ENCODE measurements at regions not wholly inside any gene's neighbourhood (a gene's known extent, or its start where the extent isn't known, plus 50 kb on each side); places are given as distances from the start of the nearest gene placed in this dataset.

GRCh38 chr6:40931931-40932330 is 107.1 kb downstream of the UNC5CL start:
- TF ChIP-seq POLR2AphosphoS5 (IDR thresholded peaks at IDR 0.05), result no peak
- TF ChIP-seq POLR2A (IDR thresholded peaks at IDR 0.05), result no peak
